K562 (cell line): ENCODE measurements at regions not wholly inside any gene's neighbourhood (a gene's known extent, or its start where the extent isn't known, plus 50 kb on each side); places are given as distances from the start of the nearest gene placed in this dataset.

Source experiments
- ATAC-seq: fragments of 200-7000 bp; cut with Tn5 transposase; 3 replicates; pipeline ENCODE4 v1.9.1; 2020; ENCODE audit warnings: moderate library complexity
- BruUV-seq: library from RNA; stranded (reverse); fragments of 400-500 nt; replicated peaks from 2 replicates; lab custom pipeline; 2021; lab: Mats Ljungman, UMichigan
- CTCF ChIA-PET: fragments of 300-600 bp; formaldehyde crosslinking; extraction: SDS; loops from one replicate; lab custom pipeline; 2021; ENCODE audit warnings: low intra/inter-chr PET ratio; lab: Yijun Ruan, JAX
- POLR2A ChIA-PET: fragments of 300-600, 350-650 bp; sonication (Branson Sonifier 250); formaldehyde crosslinking; extraction: SDS; loops from one replicate; lab custom pipeline; 2021; ENCODE audit warnings: antibody characterized with exemption, inconsistent platforms; lab: Yijun Ruan, JAX
- DNase-seq, 4 experiments: peaks; one replicate each; pipeline versions ENCODE4 v3.0.0 to v3.0.0-alpha.2; 2011 to 2018; ENCODE audit warnings: low spot score in 3 of 4, mixed read lengths in 3 of 4; ENCODE audit errors: extremely low read depth in 1 of 4
- FAIRE-seq: peaks from 2 replicates; lab custom pipeline; 2011; peaks lifted over from hg19 to GRCh38; lab: Jason Lieb, UNC
- H2AFZ ChIP-seq: 2 replicates; pipeline ENCODE4 v1.6.0; 2011; ENCODE audit warnings: low read depth, low read length, control low read depth, inconsistent platforms
- H3K27ac ChIP-seq: fragments of 200-600 bp; 3 replicates; pipeline ENCODE4 v1.8.0; 2011; ENCODE audit warnings: low read depth, mild to moderate bottlenecking, control low read depth, inconsistent platforms, low read length, moderate library complexity, mixed read lengths; ENCODE audit errors: extremely low read depth
- H3K27me3 ChIP-seq, 2 experiments: fragments of 300-600 bp in 1 of 2; 2 replicates in 1 of 2; 3 replicates in 1 of 2; pipeline versions ENCODE4 v1.6.0 to v1.8.0; 2011; ENCODE audit warnings: inconsistent platforms in 2 of 2, low read length in 2 of 2, mild to moderate bottlenecking in 1 of 2, mixed read lengths in 1 of 2, moderate library complexity in 1 of 2; ENCODE audit not compliant: control insufficient read depth in 2 of 2, insufficient read depth in 2 of 2
- H3K36me3 ChIP-seq: fragments of 300-600 bp; 3 replicates; pipeline ENCODE4 v1.8.0; 2011; ENCODE audit warnings: mild to moderate bottlenecking, low read length, inconsistent platforms; ENCODE audit not compliant: control insufficient read depth, insufficient read depth
- H3K4me1 ChIP-seq, 2 experiments: fragments of 200-600 bp in 1 of 2; replicated peaks in 1 of 2; 2 replicates in 1 of 2; 3 replicates in 1 of 2; pipeline versions ENCODE4 v1.5.1 to v1.8.0; 2011; ENCODE audit warnings: inconsistent platforms in 2 of 2, low read length in 2 of 2, mild to moderate bottlenecking in 1 of 2, mixed read lengths in 1 of 2, moderate library complexity in 1 of 2; ENCODE audit not compliant: control insufficient read depth in 2 of 2, insufficient read depth in 2 of 2
- H3K4me2 ChIP-seq: 2 replicates; pipeline ENCODE4 v1.6.1; 2011; ENCODE audit warnings: low read length, control low read depth, inconsistent platforms, mixed read lengths; ENCODE audit not compliant: insufficient read depth
- H3K4me3 ChIP-seq: fragments of 200-600 bp; sonication (generic), shearing (Covaris generic); 2 replicates; pipeline ENCODE4 v1.5.1; 2016; ENCODE audit warnings: control low read depth, inconsistent platforms
- H3K79me2 ChIP-seq: fragments of 200-600 bp; 3 replicates; pipeline ENCODE4 v1.8.0; 2011; ENCODE audit warnings: low read length, inconsistent platforms; ENCODE audit not compliant: control insufficient read depth, insufficient read depth
- H3K9ac ChIP-seq, 2 experiments: 2 replicates each; pipeline versions ENCODE4 v1.6.0 to v1.6.1; 2011; ENCODE audit warnings: low read depth in 2 of 2, low read length in 2 of 2, control low read depth in 1 of 2, inconsistent platforms in 1 of 2, mild to moderate bottlenecking in 1 of 2, mixed read lengths in 1 of 2; ENCODE audit not compliant: insufficient read depth in 1 of 2
- H3K9me1 ChIP-seq: one replicate; pipeline ENCODE4 v1.6.0; 2011; ENCODE audit warnings: inconsistent platforms, mild to moderate bottlenecking, low read length, moderate library complexity; ENCODE audit not compliant: control insufficient read depth, insufficient read depth
- H3K9me3 ChIP-seq: replicated peaks from 2 replicates; pipeline ENCODE4 v1.5.1; 2011; ENCODE audit warnings: low read depth, low read length, inconsistent platforms; ENCODE audit not compliant: control insufficient read depth, insufficient read depth
- H4K20me1 ChIP-seq: replicated peaks from 2 replicates; pipeline ENCODE4 v1.6.1; 2011; ENCODE audit warnings: low read length, inconsistent platforms, mixed read lengths; ENCODE audit not compliant: control insufficient read depth, insufficient read depth
- ADNP ChIP-seq: fragments of 200-800 bp; sonication (Bioruptor generic); IDR thresholded peaks from 2 replicates; pipeline ENCODE4 v1.6.1; 2016; ENCODE audit warnings: missing genetic modification characterization, missing compliant biosample characterization
- ARID3B ChIP-seq: fragments of 250-450 bp; sonication (Bioruptor Pico); IDR thresholded peaks from 2 replicates; pipeline ENCODE4 v1.4.0; 2020; ENCODE audit warnings: borderline replicate concordance
- ATF1 ChIP-seq, 2 experiments: fragments of 450-650 bp in 1 of 2; IDR thresholded peaks; 2 replicates each; pipeline ENCODE4 v1.6.1; 2016; ENCODE audit warnings: missing compliant biosample characterization in 1 of 2, missing genetic modification characterization in 1 of 2
- CTBP1 ChIP-seq: fragments of 450-650 bp; IDR thresholded peaks from 2 replicates; pipeline ENCODE4 v1.6.1; 2016; ENCODE audit warnings: borderline replicate concordance
- EP400 ChIP-seq: fragments of 450-650 bp; IDR thresholded peaks from 2 replicates; pipeline ENCODE4 v1.6.1; 2017; ENCODE audit warnings: antibody characterized with exemption, mild to moderate bottlenecking, moderate library complexity
- ETV5 ChIP-seq: sonication (generic); formaldehyde crosslinking; IDR thresholded peaks from 2 replicates; pipeline ENCODE4 v1.4.0; 2020; ENCODE audit warnings: low read depth, mild to moderate bottlenecking, missing genetic modification reagents
- GTF2B ChIP-seq: IDR thresholded peaks from 2 replicates; pipeline ENCODE4 v1.6.1; 2011; ENCODE audit not compliant: insufficient read length; ENCODE audit errors: extremely low read depth
- MCM5 ChIP-seq: fragments of 450-650 bp; IDR thresholded peaks from 2 replicates; pipeline ENCODE4 v1.6.1; 2016; ENCODE audit warnings: low read depth
- MEIS2 ChIP-seq: fragments of 450-650 bp; IDR thresholded peaks from 2 replicates; pipeline ENCODE4 v1.6.1; 2014; ENCODE audit warnings: mild to moderate bottlenecking; ENCODE audit not compliant: partially characterized antibody
- POLR3A ChIP-seq: IDR thresholded peaks from 2 replicates; pipeline ENCODE4 v1.6.1; 2011; ENCODE audit warnings: borderline replicate concordance, mild to moderate bottlenecking, moderate library complexity; ENCODE audit not compliant: insufficient read length, insufficient read depth; ENCODE audit errors: extremely low read depth
- RFX7 ChIP-seq: fragments of 250-450 bp; sonication (Bioruptor Pico); IDR thresholded peaks from 2 replicates; pipeline ENCODE4 v1.5.1; 2021; ENCODE audit warnings: mild to moderate bottlenecking
- ZFPM2 ChIP-seq: fragments of 250-450 bp; sonication (Bioruptor Pico); IDR thresholded peaks from 2 replicates; pipeline ENCODE4 v1.5.1; 2022; ENCODE audit warnings: mild to moderate bottlenecking
- ZNF143 ChIP-seq: sonication (generic); formaldehyde crosslinking; IDR thresholded peaks from 2 replicates; pipeline ENCODE4 v1.9.0; 2022; ENCODE audit warnings: mild to moderate bottlenecking, missing genetic modification reagents
- in situ Hi-C: fragments of 300-500 bp; cut with MboI; formaldehyde crosslinking; loops from 4 replicates; pipeline ENCODE4 v1.15.0; 2018; ENCODE audit warnings: inconsistent platforms, mixed read lengths
- intact Hi-C: fragments of 100-400 bp; cut with micrococcal nuclease; formaldehyde crosslinking; loops from 2 replicates; pipeline ENCODE4 v1.14.2; 2022
- TF ChIP-seq, protein P1 (sequence below): fragments of 450-650 bp; IDR thresholded peaks from 2 replicates; pipeline ENCODE4 v1.6.1; 2016; ENCODE audit warnings: missing biosample characterization, missing genetic modification characterization

DNA sequence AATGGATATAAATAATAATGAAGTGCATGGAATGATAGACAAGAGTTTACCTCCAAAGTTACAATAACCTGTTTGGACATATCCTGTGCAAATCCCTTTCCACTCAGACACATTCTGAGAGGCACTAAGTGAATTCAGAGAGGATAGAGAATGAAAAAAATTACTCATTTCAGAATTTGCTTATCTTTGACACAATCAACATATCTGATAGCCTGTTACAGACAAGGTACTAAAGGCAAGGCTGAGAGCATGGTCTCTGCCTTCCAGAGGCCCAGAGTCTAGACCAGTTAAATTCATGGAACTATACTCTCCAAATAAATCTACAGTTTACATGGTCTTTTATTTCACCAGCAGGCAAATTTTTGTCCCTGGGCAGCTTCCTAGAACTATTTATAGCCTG is 371.8 kb upstream of the PTGER4 start:
- no peak overlapping the region for H3K9ac ChIP-seq
- H3K79me2 ChIP-seq: no peaks in the 10 kb centered on the region
- no peak for ATAC-seq
- ChIA-PET CTCF (no interaction called here), POLR2A (no interaction called here)
- in situ Hi-C loops: no loop called here
- H3K27ac ChIP-seq: no peak overlapping the region
- no peaks in the 10 kb centered on the region for H3K27me3 ChIP-seq
- no peak overlapping the region for H3K4me2 ChIP-seq
- H4K20me1 ChIP-seq: no peaks in the 10 kb centered on the region
- DNase-seq: no peak
- no peaks in the 10 kb centered on the region for H3K36me3 ChIP-seq
- no peaks in the 10 kb centered on the region for H3K9me1 ChIP-seq
- intact Hi-C loops: no loop called here
- no peaks in the 10 kb centered on the region for H3K4me1 ChIP-seq
- TF ChIP-seq ADNP (no peak), RFX7 (CRISPR knock-in tag) (no peak), ZNF143 (no peak), ATF1 (CRISPR knock-in tag; IDR thresholded peaks at IDR 0.05) (no peak), ATF1 (tag; IDR thresholded peaks at IDR 0.05) (no peak), MEIS2 (no peak), MCM5 (no peak), GTF2B (no peak), CTBP1 (no peak), ZFPM2 (CRISPR knock-in tag) (no peak), ARID3B (CRISPR knock-in tag) (no peak), POLR3A (no peak), ETV5 (CRISPR knock-in tag) (no peak), EP400 (no peak)
- TF ChIP-seq, protein P1, sequence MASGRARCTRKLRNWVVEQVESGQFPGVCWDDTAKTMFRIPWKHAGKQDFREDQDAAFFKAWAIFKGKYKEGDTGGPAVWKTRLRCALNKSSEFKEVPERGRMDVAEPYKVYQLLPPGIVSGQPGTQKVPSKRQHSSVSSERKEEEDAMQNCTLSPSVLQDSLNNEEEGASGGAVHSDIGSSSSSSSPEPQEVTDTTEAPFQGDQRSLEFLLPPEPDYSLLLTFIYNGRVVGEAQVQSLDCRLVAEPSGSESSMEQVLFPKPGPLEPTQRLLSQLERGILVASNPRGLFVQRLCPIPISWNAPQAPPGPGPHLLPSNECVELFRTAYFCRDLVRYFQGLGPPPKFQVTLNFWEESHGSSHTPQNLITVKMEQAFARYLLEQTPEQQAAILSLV (tag): no peak
- no peaks in the 10 kb centered on the region; the same call in none of the 2 replicates for H3K9me3 ChIP-seq
- no peak for FAIRE-seq
- no TSS peak for BruUV-seq
- H2AFZ ChIP-seq: no peak overlapping the region
- H3K4me3 ChIP-seq: no peak overlapping the region
